HG03103 (cell line): ENCODE measurements at regions not wholly inside any gene's neighbourhood (a gene's known extent, or its start where the extent isn't known, plus 50 kb on each side); places are given as distances from the start of the nearest gene placed in this dataset.
"Not testable (repeated sequence)": the region's sequence is repeated elsewhere in the genome, so short reads cannot be mapped to it uniquely, and the experiment has no call there.

Experiments used
- ATAC-seq: cut with Tn5 transposase; IDR thresholded peaks from one replicate; pipeline ENCODE4 v1.9.1; 2021; ENCODE audit warnings: low read depth; ENCODE audit not compliant: unreplicated experiment

GRCh38 chr10:21296575-21297355 is 228.7 kb downstream of the SKIDA1 start:
- no peak for ATAC-seq

- no peak for ATAC-seq
Measured at GRCh38 chr10:21293518-21294356, 231.7 kb downstream of the SKIDA1 start.

GRCh38 chr10:21292763-21293517 is 232.5 kb downstream of the SKIDA1 start:
- no peak for ATAC-seq

GRCh38 chr10:21290499-21291160 is 234.9 kb downstream of the SKIDA1 start:
- no peak for ATAC-seq

GRCh38 chr10:21289961-21290360 is 235.5 kb downstream of the SKIDA1 start:
- ATAC-seq: no peak

GRCh38 chr10:21289271-21289670 is 236.2 kb downstream of the SKIDA1 start:
- ATAC-seq: no peak

- ATAC-seq: no peak
Measured at GRCh38 chr10:21285742-21286331, 239.6 kb downstream of the SKIDA1 start.

- ATAC-seq: no peak
Measured at GRCh38 chr10:21285207-21285606, 240.3 kb downstream of the SKIDA1 start.

DNA sequence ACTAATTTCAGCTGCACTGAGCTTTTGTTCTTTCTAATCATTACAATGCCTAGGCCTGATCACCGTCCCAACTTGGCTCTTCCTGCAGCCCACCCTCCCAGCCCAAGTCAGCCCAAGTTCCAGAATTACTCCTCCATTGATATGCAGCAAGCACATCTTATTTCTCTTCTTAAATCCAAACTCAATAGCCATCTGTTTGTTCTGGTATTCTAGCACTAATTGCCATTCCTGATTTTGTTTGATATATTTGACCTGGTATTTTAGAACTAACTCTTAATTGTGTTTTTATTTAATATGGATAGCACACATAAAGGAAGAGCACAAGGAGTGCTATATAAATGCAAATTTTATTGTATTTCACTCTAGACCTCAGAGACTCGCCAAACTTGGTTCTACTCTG is 241.2 kb downstream of the SKIDA1 start:
- no peak for ATAC-seq

DNA sequence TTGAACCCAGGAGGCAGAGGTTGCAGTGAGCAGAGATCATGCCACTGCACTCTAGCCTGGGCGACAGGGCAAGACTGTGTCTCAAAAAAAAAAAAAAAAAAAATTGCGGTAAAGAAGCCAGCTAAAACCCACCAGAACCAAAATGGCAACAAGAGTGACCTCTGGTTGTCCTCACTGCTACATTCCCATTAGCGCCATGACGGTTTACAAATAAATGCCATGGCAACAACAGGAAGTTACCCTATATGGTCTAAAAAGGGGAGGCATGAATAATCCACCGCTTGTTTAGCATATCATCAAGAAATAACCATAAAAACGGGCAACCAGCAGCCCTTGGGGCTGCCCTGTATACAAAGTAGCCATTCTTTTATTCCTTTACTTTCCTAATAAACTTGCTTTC is 242.4 kb downstream of the SKIDA1 start:
- ATAC-seq: not testable (repeated sequence)

DNA sequence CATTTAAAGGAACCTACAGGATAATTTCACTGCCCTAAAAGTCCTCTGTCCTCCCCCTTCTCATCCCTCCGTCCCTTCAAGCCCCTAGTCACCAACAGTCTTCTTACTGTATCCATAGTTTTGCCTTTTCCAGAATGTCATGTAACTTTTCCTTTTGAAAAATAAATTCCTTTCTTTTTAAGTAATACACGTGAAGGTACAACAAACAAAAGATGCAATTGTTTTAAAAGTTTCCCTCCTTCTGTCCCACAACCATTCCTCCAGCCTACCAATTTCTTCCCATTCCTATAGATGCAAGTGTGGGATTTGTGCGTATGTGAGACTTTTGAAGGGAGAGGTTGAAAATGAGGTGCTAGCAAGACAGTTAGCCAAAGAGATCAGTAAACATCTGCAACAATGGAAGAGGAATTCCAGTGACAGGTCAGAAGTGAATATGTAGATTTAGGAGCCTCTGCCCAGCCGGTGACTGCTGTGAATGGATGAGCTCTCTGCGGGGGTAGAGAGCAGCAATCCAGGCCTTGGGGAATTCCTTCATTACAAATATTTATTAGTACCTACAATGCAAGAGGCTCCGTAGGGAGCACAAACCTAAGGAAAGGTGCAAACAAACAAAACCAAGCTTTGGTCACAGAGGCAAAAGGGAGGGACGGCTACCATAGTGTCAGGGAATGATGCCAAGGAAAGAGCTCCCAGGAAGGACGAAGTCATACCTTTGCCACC is 243.6 kb downstream of the SKIDA1 start:
- no peak for ATAC-seq

GRCh38 chr10:21280971-21281572 is 244.4 kb downstream of the SKIDA1 start:
- no peak for ATAC-seq

GRCh38 chr10:21280037-21280436 is 245.4 kb downstream of the SKIDA1 start:
- no peak for ATAC-seq

DNA sequence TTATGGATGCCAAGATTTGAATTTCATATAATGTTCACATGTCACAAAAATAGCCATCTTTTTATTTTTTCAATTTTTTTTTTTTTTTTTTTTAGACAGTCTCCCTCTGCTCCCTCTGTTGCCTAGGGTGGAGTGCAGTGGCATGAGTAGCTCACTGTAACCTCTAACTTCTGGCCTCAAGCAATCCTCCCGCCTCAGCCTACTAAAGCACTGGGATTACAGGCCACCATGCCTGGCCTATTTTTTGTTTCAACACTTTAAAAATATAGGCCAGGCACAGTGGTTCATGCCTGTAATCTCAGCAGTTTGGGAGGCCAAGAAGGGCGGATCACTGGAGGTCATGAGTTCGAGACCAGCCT is 246.3 kb downstream of the SKIDA1 start:
- ATAC-seq: no peak

DNA sequence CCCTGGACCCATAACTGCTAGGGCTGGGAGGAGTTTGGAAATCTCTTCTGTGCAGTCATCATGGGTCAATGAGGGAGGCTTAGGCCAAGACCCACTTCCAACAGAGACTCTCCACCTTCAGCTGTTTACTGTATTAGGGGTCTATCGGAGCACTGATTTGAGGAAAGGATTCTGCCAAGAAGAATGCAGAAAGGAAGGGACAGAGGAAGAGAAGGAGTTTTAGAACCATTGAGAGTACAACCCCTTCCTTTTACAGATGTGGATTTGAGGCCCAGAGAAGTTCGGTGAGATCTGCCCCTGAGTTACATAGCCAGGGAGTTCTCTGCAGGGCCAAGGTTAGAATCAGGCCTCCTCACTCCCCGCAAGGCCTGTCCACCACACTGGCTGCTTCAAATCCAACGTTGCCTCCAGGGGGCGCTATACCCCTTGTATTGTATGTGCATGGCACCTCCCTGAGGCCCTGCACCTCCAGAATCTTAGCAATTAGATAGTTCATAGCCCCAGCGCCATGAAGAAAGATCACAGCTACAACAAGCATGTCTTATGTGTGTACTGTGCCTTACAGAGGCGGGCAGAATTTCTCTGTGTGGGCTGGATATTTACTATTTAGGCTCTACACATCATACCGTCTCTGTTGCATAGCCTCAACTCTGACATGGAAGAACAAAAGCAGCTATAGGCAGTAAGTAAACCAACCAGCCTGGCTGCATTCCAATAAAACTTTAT is 246.8 kb downstream of the SKIDA1 start:
- ATAC-seq: peak; percentile 97

DNA sequence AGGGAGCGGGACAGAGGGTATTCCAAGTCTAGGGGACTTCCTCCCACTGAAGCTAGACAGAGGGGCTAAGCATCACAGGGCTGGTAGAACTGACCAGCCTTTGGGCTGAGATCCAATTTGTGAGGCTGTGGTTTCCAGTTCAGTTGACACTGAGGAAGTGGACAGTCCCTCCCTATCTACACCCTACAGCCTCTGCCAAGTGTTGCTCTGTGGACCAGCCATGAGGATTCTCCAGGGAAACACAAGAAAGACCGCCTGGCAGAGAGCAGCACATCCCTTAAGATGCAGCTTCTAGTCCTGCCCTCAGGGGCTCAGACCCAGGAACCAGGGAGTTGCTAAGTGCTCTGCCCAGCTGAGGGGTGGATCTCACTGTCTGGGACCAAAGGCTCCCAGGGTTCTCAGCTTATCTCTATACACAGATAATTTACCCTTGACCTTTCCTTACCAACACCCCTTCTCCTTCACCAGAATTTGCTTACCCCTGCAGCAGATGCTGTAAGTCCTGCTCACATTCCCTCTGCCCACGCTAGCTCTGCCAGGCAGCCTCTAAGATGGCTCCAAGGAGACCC is 252.0 kb downstream of the SKIDA1 start:
- ATAC-seq: no peak

DNA sequence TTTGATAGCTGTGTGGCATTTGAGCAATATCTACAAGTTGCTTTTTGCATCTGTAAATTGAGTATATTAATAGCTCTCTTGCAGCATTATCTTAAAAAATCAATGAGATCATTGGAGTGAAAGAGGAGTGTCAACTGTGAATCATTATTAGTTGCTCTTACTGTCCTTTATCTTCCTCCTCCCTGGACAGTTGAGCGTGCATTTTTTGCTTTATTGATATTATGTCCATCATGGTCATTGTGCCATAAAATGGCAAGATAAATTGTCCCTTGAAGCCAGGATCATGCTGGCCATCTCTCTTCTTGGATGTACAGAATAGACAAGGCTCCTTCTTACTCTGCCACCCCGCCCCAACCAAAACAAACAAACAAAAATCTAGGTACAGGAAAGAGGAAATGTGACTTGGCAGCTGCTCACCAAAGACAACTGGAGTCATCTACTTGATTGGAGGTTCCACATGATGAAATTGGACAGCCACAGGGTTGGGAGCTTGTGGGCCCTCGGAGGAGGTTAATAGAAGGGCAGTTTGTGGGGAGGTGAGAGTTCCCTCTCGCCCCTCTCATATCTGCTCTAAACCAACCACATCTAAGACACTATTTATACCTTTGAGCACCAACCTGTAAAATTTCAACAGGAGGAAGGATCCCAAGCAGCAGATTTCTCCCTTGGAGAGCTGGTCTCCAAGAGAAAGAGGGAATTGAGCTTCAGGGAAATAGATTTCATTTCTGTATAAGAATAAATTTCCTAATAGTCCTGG is 252.7 kb downstream of the SKIDA1 start:
- ATAC-seq: no peak

- ATAC-seq: no peak
Measured at GRCh38 chr10:21270976-21271375, 254.5 kb downstream of the SKIDA1 start.
